Right renal cortex interstitium (tissue), 3 donors: ENCODE measurements at regions not wholly inside any gene's neighbourhood (a gene's known extent, or its start where the extent isn't known, plus 50 kb on each side); places are given as distances from the start of the nearest gene placed in this dataset.

Experiments
- DNase-seq, 3 donors: peaks; one replicate each; pipeline ENCODE4 v3.0.0-alpha.2; 2013; ENCODE audit warnings: low read depth in 3 of 3, low spot score in 2 of 3

DNA sequence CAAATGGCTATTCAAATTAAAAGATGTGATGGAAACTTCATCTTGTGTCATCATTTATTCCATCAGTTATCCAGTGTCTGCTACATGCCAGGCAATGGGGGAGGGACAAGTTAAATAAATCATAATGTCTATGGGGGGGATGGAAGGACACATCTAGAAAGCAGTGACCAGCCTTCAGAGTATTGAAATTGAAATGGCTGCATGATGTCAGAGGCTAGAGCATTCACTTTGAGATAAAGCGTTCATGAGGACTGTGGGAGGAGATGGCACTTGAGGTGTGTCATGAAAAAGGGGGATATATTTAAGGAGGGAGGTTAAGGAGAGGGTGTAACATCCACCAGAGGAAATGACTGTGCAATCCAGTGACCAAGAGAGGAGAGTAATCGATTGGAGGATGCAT, 50.6 kb downstream of the SLIT2 start:
- DNase-seq: no peak

- no peak for DNase-seq
Observed at GRCh38 chr4:20305976-20306375, 54.3 kb downstream of the SLIT2 start.

- DNase-seq: no peak
Observed at GRCh38 chr4:20311856-20312255, 60.2 kb downstream of the SLIT2 start.

- no peak for DNase-seq
Observed at GRCh38 chr4:20313237-20314030, 61.7 kb downstream of the SLIT2 start.

DNA sequence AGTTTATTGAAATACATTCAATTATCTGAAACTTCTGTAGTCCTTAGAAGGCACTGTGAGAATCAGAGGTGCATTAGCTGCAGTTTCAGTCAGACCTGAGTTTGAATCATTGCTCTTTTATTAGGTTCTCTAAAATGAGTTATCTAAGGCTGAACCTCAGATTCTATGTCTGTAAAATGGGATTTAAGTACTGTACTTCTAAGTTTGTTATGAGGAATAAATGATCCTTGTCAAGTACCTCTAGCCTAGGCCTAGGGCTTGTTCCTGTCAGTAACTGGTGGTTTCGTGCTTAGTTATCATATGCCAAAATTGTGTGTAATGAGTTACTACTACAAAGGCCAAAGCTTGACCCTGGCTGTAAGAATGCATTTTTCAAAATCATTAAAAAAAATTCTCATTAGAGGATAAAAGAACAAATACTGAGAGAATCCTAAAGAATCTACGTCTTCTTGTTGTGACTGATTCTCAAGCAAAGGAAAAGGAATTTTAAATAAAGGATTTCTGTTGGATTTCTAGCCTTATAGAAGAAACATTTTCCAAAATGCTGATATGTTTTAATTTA, 65.8 kb downstream of the SLIT2 start:
- no peak for DNase-seq

GRCh38 chr4:20318001-20318908, 66.5 kb downstream of the SLIT2 start:
- DNase-seq: no peak

GRCh38 chr4:20318909-20319277, 67.2 kb downstream of the SLIT2 start:
- DNase-seq: no peak

DNA sequence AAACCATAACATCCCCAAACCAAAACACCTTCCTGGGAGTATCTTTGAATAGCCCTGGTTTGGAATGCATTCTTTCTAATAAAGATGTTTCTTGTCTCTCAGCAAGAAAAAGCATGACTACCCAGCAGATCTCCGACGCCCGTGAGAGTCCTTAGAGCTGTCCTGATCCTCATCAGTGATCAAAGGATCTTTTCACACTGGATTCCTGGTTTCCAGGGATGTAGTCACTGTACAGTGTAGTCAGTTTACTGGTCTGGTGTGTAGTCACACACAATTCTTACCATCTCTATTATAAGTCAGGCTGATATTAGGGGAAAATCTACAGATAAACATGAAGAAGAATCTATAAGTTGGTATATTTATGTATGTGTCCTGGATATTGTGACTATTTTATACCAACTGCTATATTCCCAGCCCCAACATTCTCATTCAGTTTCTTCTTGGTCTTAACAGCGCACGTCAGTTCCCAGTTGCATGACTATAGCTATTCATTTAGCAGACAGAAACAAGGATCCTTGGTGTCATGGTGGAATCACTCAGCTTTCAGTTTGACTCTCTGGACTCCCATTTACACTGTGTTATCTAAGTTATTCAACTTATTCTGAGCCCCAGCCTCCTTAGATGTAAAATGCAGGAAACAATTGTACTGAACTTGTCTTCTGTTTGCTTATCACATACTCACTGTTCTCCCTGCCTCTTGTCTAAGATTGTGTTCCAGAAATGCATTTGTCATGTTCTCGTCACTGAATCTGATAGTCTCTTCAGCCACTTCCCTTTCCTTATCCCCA, 68.3 kb downstream of the SLIT2 start:
- no peak for DNase-seq

DNA sequence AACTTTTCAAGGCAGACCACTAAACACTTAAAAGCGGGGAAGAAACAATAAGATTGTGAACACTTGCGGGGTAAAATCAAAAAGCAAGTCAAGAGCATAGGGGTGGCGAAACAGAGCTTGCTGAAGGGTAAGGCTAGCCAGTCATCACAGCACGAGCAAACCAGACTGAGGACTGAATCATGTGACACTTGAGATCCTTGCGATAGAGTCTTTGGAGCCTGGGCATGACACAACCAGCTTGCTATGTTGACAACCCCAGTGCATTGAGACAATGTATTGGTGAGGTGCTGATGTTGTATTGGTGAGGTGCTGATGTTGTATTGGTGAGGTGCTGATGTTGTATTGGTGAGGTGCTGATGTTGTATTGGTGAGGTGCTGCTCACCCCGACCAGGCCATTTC, 72.3 kb downstream of the SLIT2 start:
- no peak for DNase-seq

DNA sequence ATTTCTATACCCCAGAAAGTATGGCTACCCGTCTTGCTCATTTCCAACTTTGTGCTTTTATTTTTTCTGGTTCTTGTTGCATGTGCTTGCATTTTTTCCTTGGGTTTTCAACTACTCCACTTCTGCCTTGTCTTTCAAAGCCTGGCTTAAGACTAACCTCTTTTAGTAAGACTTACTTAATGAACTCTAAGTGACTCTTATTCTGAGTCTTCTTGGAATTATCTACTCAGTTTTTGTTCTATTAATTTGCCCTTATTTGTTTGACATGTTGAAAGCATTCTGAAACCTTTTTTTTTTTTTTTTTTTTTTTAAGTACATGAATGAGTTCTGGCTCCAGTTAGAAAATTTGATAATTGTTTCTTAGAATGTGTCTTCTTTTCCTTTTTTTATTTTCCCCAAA, 74.8 kb downstream of the SLIT2 start:
- no peak for DNase-seq

DNA sequence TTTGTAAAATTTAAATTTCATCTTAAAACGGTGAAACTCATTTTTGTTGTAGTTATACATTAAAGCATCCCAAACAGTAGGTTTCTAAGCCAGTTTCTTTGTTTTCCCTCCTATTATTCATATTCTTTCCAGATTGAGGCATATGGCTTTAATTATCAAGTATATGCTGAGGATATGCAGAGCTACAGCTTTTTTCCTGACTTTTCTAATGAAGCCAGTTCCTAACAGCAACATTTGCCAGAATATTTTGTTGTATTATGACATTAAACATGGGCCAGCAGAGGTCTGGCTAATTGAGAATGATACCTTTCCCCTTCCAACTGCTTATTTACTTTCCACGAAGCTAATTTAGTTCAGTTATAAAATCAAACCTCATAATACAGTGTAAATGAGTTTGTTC, 75.3 kb downstream of the SLIT2 start:
- no peak for DNase-seq

GRCh38 chr4:20327808-20328207, 76.1 kb downstream of the SLIT2 start:
- DNase-seq: no peak

GRCh38 chr4:20331642-20332041, 79.9 kb downstream of the SLIT2 start:
- no peak for DNase-seq

- no peak for DNase-seq
Observed at GRCh38 chr4:20333141-20333715, 81.5 kb downstream of the SLIT2 start.

DNA sequence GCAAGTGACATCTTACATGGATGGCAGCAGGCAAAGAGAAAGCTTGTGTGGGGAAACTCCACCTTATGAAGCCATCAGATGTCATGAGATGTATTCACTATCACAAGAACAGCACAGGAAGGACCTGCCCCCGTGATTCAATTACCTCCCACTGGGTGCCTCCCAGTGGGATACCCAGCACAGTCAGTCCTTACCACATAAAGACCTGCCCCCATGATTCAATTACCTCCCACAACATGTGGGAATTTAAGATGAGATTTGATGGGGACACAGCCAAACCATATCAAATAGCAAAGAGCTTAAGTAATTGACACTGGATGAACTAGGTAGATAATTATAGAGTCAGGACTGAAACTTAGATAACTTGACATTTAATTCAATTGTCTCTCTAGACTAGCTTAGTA, 85.6 kb downstream of the SLIT2 start:
- no peak for DNase-seq

GRCh38 chr4:20338841-20339240, 87.1 kb downstream of the SLIT2 start:
- no peak for DNase-seq

GRCh38 chr4:20341134-20341738, 89.5 kb downstream of the SLIT2 start:
- peak in 1 of 3 donors; percentile 55 for DNase-seq

DNA sequence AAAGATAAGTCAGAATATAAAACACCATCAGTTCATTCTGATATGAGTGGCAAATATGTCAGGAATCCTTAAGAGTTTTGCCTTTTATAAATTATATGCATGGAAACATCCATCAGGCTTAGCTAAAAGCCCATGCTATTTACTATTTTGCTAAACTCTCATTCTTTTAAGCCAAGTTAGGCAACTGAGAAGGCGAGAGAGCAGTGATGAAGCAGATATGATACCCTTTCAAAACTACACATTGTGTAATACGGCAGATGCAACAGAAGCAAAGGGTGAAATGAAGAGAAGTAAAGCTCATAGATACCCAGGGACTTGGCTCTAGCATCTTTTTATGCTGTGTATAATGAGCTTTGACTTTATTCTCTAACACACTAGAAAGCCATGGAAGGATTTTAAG, 95.8 kb downstream of the SLIT2 start:
- DNase-seq: no peak

DNA sequence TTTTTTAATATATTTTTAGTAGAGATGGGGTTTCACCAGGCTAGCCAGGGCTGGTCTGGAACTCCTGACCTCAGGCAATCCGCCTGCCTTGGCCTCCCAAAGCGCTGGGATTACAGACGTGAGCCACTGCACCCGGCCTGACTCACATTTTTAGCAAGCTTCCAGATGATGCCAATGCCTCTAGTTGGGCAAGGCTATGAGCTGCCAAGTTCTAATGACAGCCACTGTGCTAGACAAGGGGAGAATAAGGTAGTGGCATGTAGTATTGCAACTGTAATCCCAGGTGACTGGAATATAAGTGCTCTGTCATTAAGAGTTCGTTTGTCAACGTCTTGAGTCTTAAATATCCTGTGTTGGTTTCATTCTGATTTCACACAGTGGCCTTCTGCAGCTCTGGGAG, 96.7 kb downstream of the SLIT2 start:
- no peak for DNase-seq
